Lower lobe of right lung (tissue), 2 donors: ENCODE measurements at regions not wholly inside any gene's neighbourhood (a gene's known extent, or its start where the extent isn't known, plus 50 kb on each side); places are given as distances from the start of the nearest gene placed in this dataset.

Source experiments
- ATAC-seq, 2 donors: fragments of 200-7000 bp; cut with Tn5 transposase; one replicate each; pipeline ENCODE4 v1.9.1; 2020 to 2022; ENCODE audit warnings: mild to moderate bottlenecking in 2 of 2, moderate library complexity in 2 of 2
- DNase-seq: peaks from one replicate; pipeline ENCODE4 v3.0.0-alpha.2; 2020
- H3K27ac ChIP-seq: fragments of 200-600 bp; one replicate; pipeline ENCODE4 v1.8.0; 2022
- H3K27me3 ChIP-seq: fragments of 200-600 bp; one replicate; pipeline ENCODE4 v1.8.0; 2022; ENCODE audit warnings: low read depth
- H3K36me3 ChIP-seq: fragments of 200-600 bp; one replicate; pipeline ENCODE4 v1.8.0; 2022; ENCODE audit warnings: mild to moderate bottlenecking
- H3K4me1 ChIP-seq: fragments of 200-600 bp; one replicate; pipeline ENCODE4 v1.8.0; 2022
- H3K4me3 ChIP-seq: fragments of 200-600 bp; one replicate; pipeline ENCODE4 v1.8.0; 2022; ENCODE audit warnings: mild to moderate bottlenecking
- H3K9me3 ChIP-seq: fragments of 200-600 bp; one replicate; pipeline ENCODE4 v1.8.0; 2022
- intact Hi-C: fragments of 100-400 bp; cut with DNase I; formaldehyde crosslinking; loops from one replicate; pipeline ENCODE4 v1.11.0; 2022
- TF ChIP-seq, protein P1 (sequence below): fragments of 200-600 bp; IDR thresholded peaks from one replicate; pipeline ENCODE4 v1.8.0; 2022; ENCODE audit warnings: antibody characterized with exemption, mild to moderate bottlenecking
- donor health status: DM: no; HTN: yes; CAD: no; lungs with severe emphysema.

DNA sequence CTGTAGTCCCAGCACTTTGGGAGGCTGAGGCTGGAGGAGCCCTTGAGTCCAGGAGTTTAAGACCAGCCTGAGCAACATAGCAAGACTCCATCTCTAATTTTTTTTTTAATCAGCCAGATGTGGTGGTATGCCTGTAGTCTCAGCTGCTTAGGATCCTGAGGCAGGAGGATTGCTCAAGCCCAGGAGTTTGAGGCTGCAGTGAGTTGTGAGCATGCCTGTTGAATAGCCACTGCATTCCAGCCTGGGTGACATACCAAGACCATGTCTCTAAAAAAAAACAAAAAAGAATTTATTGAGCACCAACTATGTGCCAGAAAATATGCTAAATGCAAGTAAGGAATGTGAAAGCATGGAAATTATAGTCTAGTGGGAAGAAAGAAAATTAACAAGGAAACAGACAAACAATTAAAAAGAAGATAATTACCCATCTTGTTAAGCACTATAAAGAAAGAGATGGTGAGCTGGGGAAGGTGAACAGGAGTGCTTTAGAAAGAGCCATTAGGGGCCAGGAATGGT lies 104.0 kb upstream of the ZNF678 start:
- DNase-seq: no peak
- H3K27me3 ChIP-seq: no peaks in the 10 kb centered on the region
- H3K4me1 ChIP-seq: no peaks in the 10 kb centered on the region
- intact Hi-C loops: no loop called here
- no peak overlapping the region for H3K4me3 ChIP-seq
- H3K9me3 ChIP-seq: no peaks in the 10 kb centered on the region
- H3K27ac ChIP-seq: no peak overlapping the region
- TF ChIP-seq, protein P1, sequence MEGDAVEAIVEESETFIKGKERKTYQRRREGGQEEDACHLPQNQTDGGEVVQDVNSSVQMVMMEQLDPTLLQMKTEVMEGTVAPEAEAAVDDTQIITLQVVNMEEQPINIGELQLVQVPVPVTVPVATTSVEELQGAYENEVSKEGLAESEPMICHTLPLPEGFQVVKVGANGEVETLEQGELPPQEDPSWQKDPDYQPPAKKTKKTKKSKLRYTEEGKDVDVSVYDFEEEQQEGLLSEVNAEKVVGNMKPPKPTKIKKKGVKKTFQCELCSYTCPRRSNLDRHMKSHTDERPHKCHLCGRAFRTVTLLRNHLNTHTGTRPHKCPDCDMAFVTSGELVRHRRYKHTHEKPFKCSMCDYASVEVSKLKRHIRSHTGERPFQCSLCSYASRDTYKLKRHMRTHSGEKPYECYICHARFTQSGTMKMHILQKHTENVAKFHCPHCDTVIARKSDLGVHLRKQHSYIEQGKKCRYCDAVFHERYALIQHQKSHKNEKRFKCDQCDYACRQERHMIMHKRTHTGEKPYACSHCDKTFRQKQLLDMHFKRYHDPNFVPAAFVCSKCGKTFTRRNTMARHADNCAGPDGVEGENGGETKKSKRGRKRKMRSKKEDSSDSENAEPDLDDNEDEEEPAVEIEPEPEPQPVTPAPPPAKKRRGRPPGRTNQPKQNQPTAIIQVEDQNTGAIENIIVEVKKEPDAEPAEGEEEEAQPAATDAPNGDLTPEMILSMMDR: no peak
- no peak for ATAC-seq
- no peaks in the 10 kb centered on the region for H3K36me3 ChIP-seq

DNA sequence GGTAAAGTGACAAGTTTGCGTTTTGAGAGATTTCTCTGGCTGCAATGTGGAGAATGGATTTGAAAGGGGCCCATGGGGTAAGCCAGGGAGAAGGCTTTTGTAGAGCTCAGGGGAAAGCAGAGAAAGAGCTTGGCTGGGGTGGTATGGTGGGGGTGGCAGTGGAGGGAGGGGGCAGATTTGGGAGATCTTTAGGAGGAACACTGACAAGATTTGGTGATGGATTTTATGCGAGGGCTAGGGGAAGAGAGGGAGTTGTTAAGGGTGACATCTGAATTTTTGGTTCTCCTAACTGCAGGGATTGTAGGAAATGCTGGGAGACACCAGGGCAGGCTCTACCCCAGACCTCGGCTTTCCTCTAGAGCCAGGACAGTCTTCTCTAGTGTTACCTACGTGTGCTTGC lies 108.7 kb upstream of the ZNF678 start:
- no peaks in the 10 kb centered on the region for H3K36me3 ChIP-seq
- no peak for ATAC-seq
- intact Hi-C loops: no loop called here

DNA sequence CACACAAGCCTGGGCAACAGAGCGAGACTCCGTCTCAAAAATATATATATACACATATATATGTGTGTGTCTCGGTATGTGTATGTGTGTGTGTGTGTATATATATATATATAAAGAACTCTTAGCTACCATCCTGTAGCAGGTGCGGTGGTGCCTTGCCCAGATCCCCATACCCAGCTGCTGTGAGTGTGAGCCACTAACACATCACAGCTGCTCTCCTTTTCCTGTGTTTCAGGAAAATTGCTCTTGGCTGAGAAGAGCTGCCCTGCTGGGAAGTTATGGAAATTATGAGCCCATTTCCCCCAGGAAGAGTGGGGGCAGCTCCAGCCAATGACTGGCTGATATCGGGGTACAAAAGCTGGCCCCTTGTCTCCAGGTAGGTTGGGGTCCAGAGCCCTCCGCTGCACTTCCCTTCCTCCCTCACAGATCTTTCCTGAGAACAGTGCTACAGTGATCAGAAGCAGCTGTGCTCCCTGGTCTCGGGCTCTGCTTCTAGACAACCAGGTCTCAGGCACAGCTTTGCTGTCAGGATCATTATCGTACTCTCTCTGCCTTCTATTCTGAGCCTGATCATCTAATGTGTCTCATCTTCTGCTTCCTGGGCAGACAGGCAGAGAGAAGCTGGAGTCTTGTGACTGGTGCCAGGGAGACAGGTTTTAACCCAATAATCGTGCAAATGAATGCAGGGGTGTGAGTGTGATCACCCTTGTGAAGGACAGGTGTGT lies 109.6 kb upstream of the ZNF678 start:
- DNase-seq (no peak), ATAC-seq (no peak)
- intact Hi-C loops: no loop called here
- peaks cover 3% of the 10 kb centered on the region for H3K27me3 ChIP-seq
- H3K9me3 ChIP-seq: no peaks in the 10 kb centered on the region
- H3K4me3 ChIP-seq: no peak overlapping the region
- TF ChIP-seq, protein P1: no peak
- no peaks in the 10 kb centered on the region for H3K4me1 ChIP-seq
- no peaks in the 10 kb centered on the region for H3K36me3 ChIP-seq
- H3K27ac ChIP-seq: no peak overlapping the region

More for the DNA sequence above, 108.7 kb upstream of the ZNF678 start:
- no peak for DNase-seq
- no peaks in the 10 kb centered on the region for H3K4me1 ChIP-seq
- TF ChIP-seq, protein P1: no peak
- H3K9me3 ChIP-seq: no peaks in the 10 kb centered on the region
- H3K4me3 ChIP-seq: no peak overlapping the region
- H3K27me3 ChIP-seq: peaks cover 3% of the 10 kb centered on the region
- H3K27ac ChIP-seq: no peak overlapping the region

DNA sequence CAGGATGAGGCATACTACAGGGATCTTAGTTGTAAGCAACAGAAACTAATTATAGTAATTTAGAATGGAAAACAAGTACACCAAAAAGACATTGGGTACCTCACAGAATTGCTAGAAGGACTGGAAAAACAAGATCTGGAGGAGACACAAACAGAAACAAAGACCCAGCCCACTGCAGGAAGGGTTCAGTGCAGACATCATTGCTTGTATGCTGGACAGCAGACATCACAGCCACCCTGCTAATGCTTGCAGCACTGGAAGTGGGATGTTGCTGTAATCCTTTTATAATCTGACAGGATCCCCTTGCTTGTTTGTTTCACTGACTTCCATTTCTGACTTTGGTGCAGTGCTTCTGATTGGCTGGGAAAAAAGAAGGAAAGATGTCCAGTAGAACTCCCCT lies 111.4 kb upstream of the ZNF678 start:
- DNase-seq (no peak), ATAC-seq (no peak)
- H3K27me3 ChIP-seq: peaks cover 3% of the 10 kb centered on the region
- H3K4me3 ChIP-seq: no peak overlapping the region
- no peaks in the 10 kb centered on the region for H3K9me3 ChIP-seq
- TF ChIP-seq, protein P1: no peak
- H3K27ac ChIP-seq: no peak overlapping the region
- intact Hi-C loops: no loop called here
- H3K4me1 ChIP-seq: no peaks in the 10 kb centered on the region
- H3K36me3 ChIP-seq: no peaks in the 10 kb centered on the region

DNA sequence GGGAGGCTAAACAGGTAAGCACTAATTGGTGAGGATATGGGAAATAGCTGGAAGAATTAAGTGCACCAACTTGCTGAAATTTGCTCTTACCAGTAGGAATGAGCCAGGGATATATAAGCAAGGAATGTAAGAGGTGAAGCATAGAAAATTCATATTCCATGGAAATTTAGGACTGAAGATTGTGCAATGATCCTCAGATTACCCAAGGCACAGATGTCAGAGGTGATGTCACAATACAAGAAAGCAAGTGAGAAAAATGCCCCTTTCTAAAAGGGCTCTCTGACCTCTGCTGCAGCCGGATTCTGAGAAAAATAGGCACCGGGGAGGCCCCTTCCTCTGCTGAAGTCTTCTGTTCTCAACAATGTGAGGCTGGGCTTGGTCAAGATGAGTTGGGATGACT lies 112.3 kb upstream of the ZNF678 start:
- ATAC-seq (no peak), DNase-seq (no peak)
- intact Hi-C loops: no loop called here
- TF ChIP-seq, protein P1: no peak
- H3K9me3 ChIP-seq: no peaks in the 10 kb centered on the region
- no peak overlapping the region for H3K27ac ChIP-seq
- H3K4me3 ChIP-seq: no peak overlapping the region
- H3K4me1 ChIP-seq: no peaks in the 10 kb centered on the region
- peaks cover 3% of the 10 kb centered on the region for H3K27me3 ChIP-seq
- H3K36me3 ChIP-seq: no peaks in the 10 kb centered on the region
